Astrocyte of the spinal cord (primary cell): ENCODE measurements at regions not wholly inside any gene's neighbourhood (a gene's known extent, or its start where the extent isn't known, plus 50 kb on each side); places are given as distances from the start of the nearest gene placed in this dataset.

Experiments
- DNase-seq: peaks from one replicate; pipeline ENCODE4 v3.0.0; 2011; ENCODE audit warnings: low read depth, low spot score
- H3K4me3 ChIP-seq: 2 replicates; pipeline ENCODE4 v1.5.1; 2011; ENCODE audit warnings: low read depth, mild to moderate bottlenecking, low read length, moderate library complexity
- in situ Hi-C: cut with HindIII; loops from 2 replicates; pipeline ENCODE4 v1.10.0; 2017; ENCODE audit warnings: low sequenced_read_pairs
- TF ChIP-seq, protein P1 (sequence below): IDR thresholded peaks from 2 replicates; pipeline ENCODE4 v1.5.1; 2012; ENCODE audit warnings: low read depth, mild to moderate bottlenecking, low read length, inconsistent platforms

GRCh38 chr4:132059227-132059626 is 1089.9 kb upstream of the PCDH10 start:
- no peak for DNase-seq
- TF ChIP-seq, protein P1, sequence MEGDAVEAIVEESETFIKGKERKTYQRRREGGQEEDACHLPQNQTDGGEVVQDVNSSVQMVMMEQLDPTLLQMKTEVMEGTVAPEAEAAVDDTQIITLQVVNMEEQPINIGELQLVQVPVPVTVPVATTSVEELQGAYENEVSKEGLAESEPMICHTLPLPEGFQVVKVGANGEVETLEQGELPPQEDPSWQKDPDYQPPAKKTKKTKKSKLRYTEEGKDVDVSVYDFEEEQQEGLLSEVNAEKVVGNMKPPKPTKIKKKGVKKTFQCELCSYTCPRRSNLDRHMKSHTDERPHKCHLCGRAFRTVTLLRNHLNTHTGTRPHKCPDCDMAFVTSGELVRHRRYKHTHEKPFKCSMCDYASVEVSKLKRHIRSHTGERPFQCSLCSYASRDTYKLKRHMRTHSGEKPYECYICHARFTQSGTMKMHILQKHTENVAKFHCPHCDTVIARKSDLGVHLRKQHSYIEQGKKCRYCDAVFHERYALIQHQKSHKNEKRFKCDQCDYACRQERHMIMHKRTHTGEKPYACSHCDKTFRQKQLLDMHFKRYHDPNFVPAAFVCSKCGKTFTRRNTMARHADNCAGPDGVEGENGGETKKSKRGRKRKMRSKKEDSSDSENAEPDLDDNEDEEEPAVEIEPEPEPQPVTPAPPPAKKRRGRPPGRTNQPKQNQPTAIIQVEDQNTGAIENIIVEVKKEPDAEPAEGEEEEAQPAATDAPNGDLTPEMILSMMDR: no peak
- in situ Hi-C loops: no loop called here
- H3K4me3 ChIP-seq: no peak overlapping the region

DNA sequence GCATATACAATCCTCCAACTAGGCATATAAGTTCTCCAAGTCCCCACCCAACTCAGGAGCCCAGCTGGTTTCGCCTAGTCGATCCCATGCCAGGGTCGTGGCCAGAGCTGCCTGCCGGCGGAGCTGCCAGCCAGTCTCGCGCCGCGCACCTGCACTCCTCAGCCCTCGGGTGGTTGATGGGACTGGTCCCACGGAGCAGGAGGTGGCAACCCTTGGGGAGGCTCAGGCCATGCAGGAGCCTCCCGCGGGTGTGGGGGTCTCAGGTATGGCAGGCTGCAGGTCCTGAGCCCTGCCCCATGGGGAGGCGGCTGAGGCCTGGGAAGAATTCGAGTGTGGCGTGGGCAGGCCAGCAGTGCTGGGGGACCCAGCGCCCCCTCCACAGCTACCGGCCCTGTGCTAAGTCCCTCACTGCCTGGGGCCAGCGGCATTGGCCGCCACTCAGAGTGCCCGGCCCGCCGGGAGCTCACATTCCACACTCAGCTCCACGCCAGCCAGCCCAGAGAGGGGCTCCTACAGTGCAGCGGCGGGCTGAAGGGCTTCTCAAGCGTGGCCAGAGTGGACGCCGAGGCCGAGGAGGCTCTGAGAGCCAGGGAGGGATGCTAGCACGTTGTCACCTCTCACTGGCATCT is 1086.4 kb upstream of the PCDH10 start:
- DNase-seq: no peak
- in situ Hi-C loops: no loop called here
- no peak overlapping the region for H3K4me3 ChIP-seq
- TF ChIP-seq, protein P1: no peak

DNA sequence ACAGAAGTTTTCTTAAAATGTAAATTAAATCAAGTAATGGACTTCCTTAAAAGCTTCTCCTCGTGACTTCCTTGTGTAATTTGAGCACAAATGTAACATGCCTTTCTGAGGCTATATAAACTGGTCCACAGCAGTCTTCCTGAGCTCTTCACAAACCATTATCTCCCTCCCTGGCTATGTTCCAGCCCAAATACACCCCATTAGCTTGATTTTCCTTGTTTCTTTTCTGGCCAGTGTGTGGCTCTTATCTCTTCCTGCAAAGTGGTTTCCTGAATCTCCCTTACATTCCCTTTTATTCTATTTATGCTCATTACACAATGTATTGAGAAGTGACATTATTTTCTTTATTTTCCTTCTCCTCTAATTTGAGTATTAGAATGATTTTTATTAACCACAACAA is 1085.3 kb upstream of the PCDH10 start:
- TF ChIP-seq, protein P1: no peak
- peak; percentile 21 for DNase-seq
- no peak overlapping the region for H3K4me3 ChIP-seq
- in situ Hi-C loops: no loop called here

- H3K4me3 ChIP-seq: no peak overlapping the region
- DNase-seq: peak; percentile 8
- in situ Hi-C loops: no loop called here
- TF ChIP-seq, protein P1: no peak
Measured at GRCh38 chr4:132065940-132066495, 1083.1 kb upstream of the PCDH10 start.

DNA sequence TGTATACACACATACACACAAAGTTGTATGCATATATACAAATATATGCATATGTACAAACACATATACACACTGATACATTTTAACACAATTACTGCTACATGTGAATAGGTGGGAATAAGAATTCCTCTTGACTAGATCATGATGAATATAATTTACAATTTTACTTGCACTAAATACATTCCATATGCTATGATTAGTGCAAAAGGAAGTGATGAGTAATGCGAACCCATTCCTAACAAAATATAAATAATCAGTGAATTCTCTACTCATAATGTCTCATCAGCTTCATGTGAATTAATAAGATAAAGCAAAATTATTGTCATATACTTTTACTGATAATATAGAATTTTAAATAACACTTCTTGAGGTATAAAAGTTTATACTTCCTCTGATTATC is 1077.3 kb upstream of the PCDH10 start:
- DNase-seq: peak; percentile 39
- H3K4me3 ChIP-seq: no peak overlapping the region
- in situ Hi-C loops: no loop called here
- TF ChIP-seq, protein P1: no peak

DNA sequence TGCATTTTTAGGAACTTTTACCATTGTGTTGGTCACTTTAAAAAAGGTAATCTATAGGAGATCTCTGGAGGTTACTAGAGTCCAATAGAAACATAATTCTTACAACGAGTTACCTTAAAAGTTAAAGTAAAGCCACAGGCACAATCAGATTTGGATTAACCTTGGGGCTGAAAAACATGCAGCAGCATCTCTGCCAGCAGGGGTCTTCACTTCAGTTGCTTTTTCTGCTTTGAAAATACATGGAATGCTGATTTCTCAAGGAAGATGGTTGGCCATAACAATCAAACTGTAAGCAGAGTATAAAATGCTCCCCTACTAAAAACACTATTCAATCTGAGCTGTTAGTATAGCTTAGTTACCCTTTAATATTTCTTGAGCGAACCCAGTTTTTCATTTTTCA is 1072.3 kb upstream of the PCDH10 start:
- no peak for DNase-seq
- TF ChIP-seq, protein P1: no peak
- in situ Hi-C loops: no loop called here
- no peak overlapping the region for H3K4me3 ChIP-seq

DNA sequence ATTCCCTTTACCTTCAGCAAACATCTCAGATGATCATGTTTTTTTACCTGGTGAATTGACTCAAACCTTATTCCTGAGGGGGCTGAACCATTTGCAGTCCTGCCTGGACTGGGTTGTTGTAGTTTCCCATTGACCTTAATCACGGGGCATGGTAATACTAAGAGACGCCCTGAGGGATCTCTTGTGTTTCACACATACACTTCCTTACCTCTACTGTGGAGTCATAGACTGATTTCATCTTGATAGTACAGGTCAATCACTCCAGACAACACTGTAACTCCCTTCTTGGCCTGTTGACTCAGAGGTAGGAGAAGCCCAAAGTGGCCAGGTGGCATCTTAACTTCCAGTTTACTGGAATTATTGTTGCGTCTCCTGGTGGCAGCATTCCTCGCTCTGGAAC is 1064.0 kb upstream of the PCDH10 start:
- in situ Hi-C loops: no loop called here
- DNase-seq: no peak
- no peak overlapping the region for H3K4me3 ChIP-seq
- TF ChIP-seq, protein P1: no peak
